Osteocyte (in vitro differentiated cells): ENCODE measurements at regions not wholly inside any gene's neighbourhood (a gene's known extent, or its start where the extent isn't known, plus 50 kb on each side); places are given as distances from the start of the nearest gene placed in this dataset.

Experiments used
- DNase-seq: peaks from one replicate; pipeline ENCODE4 v3.0.0; 2021; ENCODE audit warnings: mixed read lengths; ENCODE audit not compliant: unreplicated experiment; ENCODE audit errors: extremely low spot score
- H3K27ac Mint-ChIP-seq: one replicate; pipeline ENCODE4 v1.8.0; 2021; ENCODE audit warnings: mild to moderate bottlenecking, mixed read lengths; ENCODE audit not compliant: unreplicated experiment
- H3K27me3 Mint-ChIP-seq: one replicate; pipeline ENCODE4 v1.8.0; 2021; ENCODE audit warnings: mixed read lengths; ENCODE audit not compliant: unreplicated experiment
- H3K36me3 Mint-ChIP-seq: one replicate; pipeline ENCODE4 v1.8.0; 2021; ENCODE audit warnings: mixed read lengths; ENCODE audit not compliant: unreplicated experiment
- H3K4me1 Mint-ChIP-seq: one replicate; pipeline ENCODE4 v1.8.0; 2021; ENCODE audit warnings: mixed read lengths; ENCODE audit not compliant: unreplicated experiment
- H3K4me3 Mint-ChIP-seq: one replicate; pipeline ENCODE4 v1.8.0; 2021; ENCODE audit warnings: mild to moderate bottlenecking, moderate library complexity, mixed read lengths; ENCODE audit not compliant: unreplicated experiment
- H3K9me3 Mint-ChIP-seq: one replicate; pipeline ENCODE4 v1.8.0; 2021; ENCODE audit warnings: mixed read lengths; ENCODE audit not compliant: unreplicated experiment
- TF ChIP-seq, protein P1 (sequence below): fragments of 200-600 bp; sonication (generic); IDR thresholded peaks from 2 replicates; pipeline ENCODE4 v1.5.0; 2021; ENCODE audit warnings: antibody characterized with exemption, mild to moderate bottlenecking, moderate library complexity

DNA sequence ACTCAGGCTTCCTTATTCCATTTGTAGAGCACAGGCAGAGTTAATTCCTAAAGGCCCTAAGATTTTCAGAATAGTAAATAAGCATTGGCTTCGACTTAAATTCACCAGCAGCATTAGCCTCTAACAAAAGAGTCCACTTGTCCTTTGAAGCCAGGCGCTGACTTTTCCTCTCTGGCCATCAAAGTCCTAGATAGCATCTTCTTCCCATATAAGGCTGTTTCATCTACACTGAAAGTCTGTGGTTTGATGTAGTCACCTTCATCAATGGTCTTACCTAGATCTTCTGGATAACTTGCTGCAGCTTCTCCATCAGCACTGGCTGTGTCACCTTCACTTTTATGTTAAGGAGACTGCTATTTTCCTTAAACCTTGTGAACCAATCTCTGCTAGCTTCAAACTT lies 118.3 kb upstream of the SOX6 start:
- Mint-ChIP-seq H3K4me1 (peaks cover 9% of the 10 kb centered on the region), H3K27me3 (no peaks in the 10 kb centered on the region), H3K9me3 (peaks cover 5% of the 10 kb centered on the region), H3K4me3 (no peak overlapping the region), H3K27ac (no peak overlapping the region), H3K36me3 (peaks cover 8% of the 10 kb centered on the region)
- TF ChIP-seq, protein P1, sequence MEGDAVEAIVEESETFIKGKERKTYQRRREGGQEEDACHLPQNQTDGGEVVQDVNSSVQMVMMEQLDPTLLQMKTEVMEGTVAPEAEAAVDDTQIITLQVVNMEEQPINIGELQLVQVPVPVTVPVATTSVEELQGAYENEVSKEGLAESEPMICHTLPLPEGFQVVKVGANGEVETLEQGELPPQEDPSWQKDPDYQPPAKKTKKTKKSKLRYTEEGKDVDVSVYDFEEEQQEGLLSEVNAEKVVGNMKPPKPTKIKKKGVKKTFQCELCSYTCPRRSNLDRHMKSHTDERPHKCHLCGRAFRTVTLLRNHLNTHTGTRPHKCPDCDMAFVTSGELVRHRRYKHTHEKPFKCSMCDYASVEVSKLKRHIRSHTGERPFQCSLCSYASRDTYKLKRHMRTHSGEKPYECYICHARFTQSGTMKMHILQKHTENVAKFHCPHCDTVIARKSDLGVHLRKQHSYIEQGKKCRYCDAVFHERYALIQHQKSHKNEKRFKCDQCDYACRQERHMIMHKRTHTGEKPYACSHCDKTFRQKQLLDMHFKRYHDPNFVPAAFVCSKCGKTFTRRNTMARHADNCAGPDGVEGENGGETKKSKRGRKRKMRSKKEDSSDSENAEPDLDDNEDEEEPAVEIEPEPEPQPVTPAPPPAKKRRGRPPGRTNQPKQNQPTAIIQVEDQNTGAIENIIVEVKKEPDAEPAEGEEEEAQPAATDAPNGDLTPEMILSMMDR: no peak
- DNase-seq: no peak

DNA sequence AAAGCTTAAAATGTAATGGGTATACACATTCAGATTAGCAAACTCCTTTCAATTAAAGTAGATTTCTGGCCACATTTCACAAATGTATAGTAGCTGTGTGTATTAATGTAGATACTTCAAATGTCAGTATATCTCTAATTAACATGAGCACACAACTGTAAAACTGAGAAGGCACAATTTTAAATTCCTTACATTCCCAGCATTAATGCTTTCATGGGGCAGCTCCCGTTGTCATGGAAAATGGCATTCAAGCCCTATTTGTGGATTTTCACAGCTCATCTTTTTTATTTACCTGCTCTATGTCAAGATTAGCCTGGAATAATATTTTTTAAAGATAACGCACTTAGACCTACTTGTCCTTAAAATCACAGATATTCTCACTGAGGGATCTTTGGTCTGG lies 113.6 kb upstream of the SOX6 start:
- DNase-seq: no peak
- Mint-ChIP-seq H3K27me3 (no peaks in the 10 kb centered on the region), H3K27ac (peak overlapping the region; percentile 62), H3K4me3 (no peak overlapping the region), H3K36me3 (peaks cover 8% of the 10 kb centered on the region), H3K4me1 (peaks cover 15% of the 10 kb centered on the region), H3K9me3 (peaks cover 5% of the 10 kb centered on the region)
- TF ChIP-seq, protein P1: no peak

DNA sequence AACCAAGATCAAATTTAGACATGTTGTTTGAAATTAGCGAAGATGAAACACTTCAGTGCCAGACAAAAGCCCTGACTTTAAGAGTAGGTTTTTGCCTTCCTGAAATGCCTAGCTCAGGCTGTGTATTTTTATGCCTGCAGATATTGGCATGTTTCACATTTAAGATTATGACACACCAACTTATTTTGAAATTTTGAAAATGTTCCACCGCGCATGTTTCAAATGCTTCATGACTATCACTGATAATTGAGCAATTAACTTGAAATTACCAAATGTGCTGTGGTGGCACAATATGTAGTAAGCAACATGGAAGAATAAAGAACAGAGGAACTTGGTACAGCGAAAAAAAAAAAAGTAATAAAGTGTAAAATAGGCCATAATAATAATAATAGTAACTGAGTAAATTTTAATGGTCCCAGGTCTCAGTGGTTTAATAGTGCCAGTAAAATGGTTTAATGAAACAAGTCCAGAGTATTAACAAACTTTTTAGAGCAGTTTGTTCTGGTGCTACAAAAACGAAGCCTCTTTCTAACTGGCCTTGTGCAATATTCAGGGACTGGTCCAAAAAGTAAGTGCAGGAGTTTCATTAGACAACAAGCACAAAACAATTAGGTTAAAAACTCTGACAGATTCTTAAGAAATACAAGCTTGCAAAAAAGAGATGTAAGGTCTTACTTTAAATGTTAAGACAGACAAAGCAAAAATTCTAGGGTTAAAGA lies 112.5 kb upstream of the SOX6 start:
- H3K4me1 Mint-ChIP-seq: peaks cover 15% of the 10 kb centered on the region
- peaks cover 1% of the 10 kb centered on the region for H3K9me3 Mint-ChIP-seq
- TF ChIP-seq, protein P1: no peak
- no peaks in the 10 kb centered on the region for H3K27me3 Mint-ChIP-seq
- no peak overlapping the region for H3K27ac Mint-ChIP-seq
- DNase-seq: no peak
- H3K4me3 Mint-ChIP-seq: no peak overlapping the region
- H3K36me3 Mint-ChIP-seq: peaks cover 2% of the 10 kb centered on the region

DNA sequence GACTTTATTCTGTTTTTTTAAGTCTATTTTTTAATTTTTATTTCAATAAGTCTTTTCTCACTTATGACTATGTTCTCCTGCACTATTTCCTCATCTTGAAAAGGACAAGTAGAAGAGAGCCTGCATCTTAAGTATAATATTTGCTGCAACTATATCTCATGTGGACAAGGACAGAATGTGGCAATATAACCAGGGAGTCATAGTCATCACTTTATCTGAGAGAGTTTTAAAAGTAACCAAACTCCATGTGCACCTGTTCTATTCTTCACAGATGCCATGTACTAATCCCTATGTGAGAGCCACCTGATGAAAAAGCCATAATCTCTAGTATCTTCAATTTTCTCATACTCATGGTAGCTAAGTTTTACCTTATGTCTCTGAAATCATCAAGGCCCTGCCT lies 104.2 kb upstream of the SOX6 start:
- Mint-ChIP-seq H3K36me3 (no peaks in the 10 kb centered on the region), H3K4me1 (no peaks in the 10 kb centered on the region), H3K9me3 (no peaks in the 10 kb centered on the region), H3K27ac (no peak overlapping the region), H3K4me3 (no peak overlapping the region), H3K27me3 (no peaks in the 10 kb centered on the region)
- TF ChIP-seq, protein P1: no peak
- DNase-seq: no peak

DNA sequence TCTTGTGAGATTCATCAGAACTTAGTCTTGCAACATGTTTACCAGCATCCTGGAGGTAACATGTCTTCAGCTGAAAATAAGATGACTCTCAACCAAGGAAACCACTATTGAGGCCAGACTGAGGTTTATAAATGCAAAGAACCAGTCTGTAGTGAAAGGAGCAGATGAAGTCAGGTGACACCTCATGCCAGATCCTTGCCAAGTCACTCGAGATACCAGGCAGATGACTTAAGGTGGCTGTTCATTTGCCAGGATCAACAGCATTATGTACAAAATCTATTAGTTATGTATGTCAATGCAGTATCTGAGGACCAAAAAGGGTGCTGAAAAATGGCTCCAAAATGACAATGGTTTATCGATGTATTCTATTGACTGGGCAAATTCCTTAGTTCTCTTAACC lies 100.0 kb upstream of the SOX6 start:
- H3K27me3 Mint-ChIP-seq: no peaks in the 10 kb centered on the region
- H3K4me1 Mint-ChIP-seq: peaks cover 5% of the 10 kb centered on the region
- no peak overlapping the region for H3K27ac Mint-ChIP-seq
- no peak overlapping the region for H3K4me3 Mint-ChIP-seq
- TF ChIP-seq, protein P1: no peak
- no peak for DNase-seq
- no peaks in the 10 kb centered on the region for H3K9me3 Mint-ChIP-seq
- H3K36me3 Mint-ChIP-seq: peaks cover 2% of the 10 kb centered on the region
